GM12878 (cell line): ENCODE measurements at regions not wholly inside any gene's neighbourhood (a gene's known extent, or its start where the extent isn't known, plus 50 kb on each side); places are given as distances from the start of the nearest gene placed in this dataset.

Source experiments
- CEBPB ChIP-seq, 2 experiments: fragments of 150-350 bp in 1 of 2; IDR thresholded peaks; 2 replicates each; pipeline ENCODE4 v1.6.1; 2012 to 2014; ENCODE audit warnings: low read depth in 2 of 2, low read length in 2 of 2, borderline replicate concordance in 1 of 2, inconsistent platforms in 1 of 2
- CHD2 ChIP-seq: IDR thresholded peaks from 2 replicates; pipeline ENCODE4 v1.6.1; 2011; ENCODE audit warnings: low read depth, low read length, improper control_type of control experiment, borderline replicate concordance
- CREM ChIP-seq: IDR thresholded peaks from 2 replicates; pipeline ENCODE4 v1.6.1; 2014; ENCODE audit warnings: antibody characterized with exemption, low read depth
- CTCF ChIP-seq, 3 experiments: IDR thresholded peaks in 2 of 3; conservative IDR thresholded peaks in 1 of 3; 2 replicates each; pipeline ENCODE4 v1.5.1; 2011; ENCODE audit warnings: low read depth in 3 of 3, low read length in 3 of 3, mild to moderate bottlenecking in 3 of 3, control low read depth in 2 of 3, moderate library complexity in 2 of 3, inconsistent platforms in 1 of 3, mixed read lengths in 1 of 3; ENCODE audit not compliant: control insufficient read depth in 2 of 3, insufficient read depth in 1 of 3; ENCODE audit errors: extremely low read depth in 1 of 3
- ETV6 ChIP-seq, 2 experiments: fragments of 450-650 bp in 1 of 2; IDR thresholded peaks in 1 of 2; conservative IDR thresholded peaks in 1 of 2; 2 replicates each; pipeline ENCODE4 v1.6.1; 2014; ENCODE audit warnings: antibody characterized with exemption in 1 of 2, borderline replicate concordance in 1 of 2, low read depth in 1 of 2, mild to moderate bottlenecking in 1 of 2, moderate library complexity in 1 of 2
- NR2C2 ChIP-seq: IDR thresholded peaks from 2 replicates; pipeline ENCODE4 v1.6.1; 2011; ENCODE audit warnings: borderline replicate concordance, low read depth; ENCODE audit not compliant: control insufficient read depth, insufficient read length
- RFX5 ChIP-seq: IDR thresholded peaks from 2 replicates; pipeline ENCODE4 v1.6.1; 2011; ENCODE audit warnings: low read depth, low read length, improper control_type of control experiment
- YY1 ChIP-seq: IDR thresholded peaks from 2 replicates; pipeline ENCODE4 v1.6.1; 2011; ENCODE audit warnings: low read depth, mild to moderate bottlenecking, low read length
- ZNF217 ChIP-seq: fragments of 450-650 bp; IDR thresholded peaks from 2 replicates; pipeline ENCODE4 v1.6.1; 2017; ENCODE audit warnings: antibody characterized with exemption, mild to moderate bottlenecking
- TF ChIP-seq, protein P1 (sequence below): IDR thresholded peaks from 2 replicates; pipeline ENCODE4 v1.6.1; 2011; ENCODE audit warnings: borderline replicate concordance, low read depth, mild to moderate bottlenecking, moderate library complexity, low read length; ENCODE audit not compliant: insufficient read depth, poor library complexity, severe bottlenecking
- TF ChIP-seq, protein P2 (sequence below): IDR thresholded peaks from 2 replicates; pipeline ENCODE4 v1.6.1; 2011; ENCODE audit warnings: low read depth, low read length, improper control_type of control experiment, borderline replicate concordance
- TF ChIP-seq, protein P3 (sequence below): fragments of 450-650 bp; formaldehyde crosslinking; IDR thresholded peaks from 2 replicates; pipeline ENCODE4 v1.4.0; 2020; ENCODE audit warnings: mild to moderate bottlenecking, moderate library complexity
- TF ChIP-seq, protein P4 (sequence below): IDR thresholded peaks from 2 replicates; pipeline ENCODE4 v1.6.1; 2011; ENCODE audit warnings: mild to moderate bottlenecking, low read depth, low read length, moderate library complexity; ENCODE audit not compliant: insufficient replicate concordance
- TF ChIP-seq, protein P5 (sequence below): fragments of 450-650 bp; IDR thresholded peaks from 2 replicates; pipeline ENCODE4 v1.6.1; 2014; ENCODE audit warnings: mild to moderate bottlenecking

DNA sequence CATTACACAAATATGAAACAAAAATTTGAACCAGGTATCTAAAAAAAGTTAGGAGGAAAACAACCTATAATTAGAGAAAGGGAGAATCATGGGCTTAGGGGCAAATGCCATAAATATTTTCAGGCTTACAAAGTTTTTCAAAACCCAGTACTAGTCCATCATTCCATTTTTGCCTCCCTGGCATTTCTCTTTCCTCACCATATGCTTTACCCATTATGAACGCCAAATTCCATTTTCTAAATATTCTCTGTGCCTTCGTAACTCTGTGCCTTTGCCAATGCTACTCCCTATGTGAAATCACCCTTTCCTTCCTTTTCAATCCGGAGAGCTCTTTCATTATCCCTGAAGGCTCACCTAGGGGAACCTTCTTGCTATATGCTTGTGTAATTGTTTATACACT is 434.1 kb downstream of the ZSWIM6 start:
- no peak for TF ChIP-seq YY1
- TF ChIP-seq CEBPB (IDR thresholded peaks at IDR 0.05; ENCODE audit: borderline replicate concordance in 1 of 2, low read depth in 2 of 2, low read length in 2 of 2) = no peak
- no peak for TF ChIP-seq CTCF (IDR thresholded peaks at IDR 0.05 in 2 of 3, conservative IDR thresholded peaks at IDR 0.05 in 1 of 3; ENCODE audit: control insufficient read depth in 2 of 3, extremely low read depth in 1 of 3, insufficient read depth in 1 of 3, low read depth in 3 of 3, low read length in 3 of 3)
- TF ChIP-seq, protein P1, sequence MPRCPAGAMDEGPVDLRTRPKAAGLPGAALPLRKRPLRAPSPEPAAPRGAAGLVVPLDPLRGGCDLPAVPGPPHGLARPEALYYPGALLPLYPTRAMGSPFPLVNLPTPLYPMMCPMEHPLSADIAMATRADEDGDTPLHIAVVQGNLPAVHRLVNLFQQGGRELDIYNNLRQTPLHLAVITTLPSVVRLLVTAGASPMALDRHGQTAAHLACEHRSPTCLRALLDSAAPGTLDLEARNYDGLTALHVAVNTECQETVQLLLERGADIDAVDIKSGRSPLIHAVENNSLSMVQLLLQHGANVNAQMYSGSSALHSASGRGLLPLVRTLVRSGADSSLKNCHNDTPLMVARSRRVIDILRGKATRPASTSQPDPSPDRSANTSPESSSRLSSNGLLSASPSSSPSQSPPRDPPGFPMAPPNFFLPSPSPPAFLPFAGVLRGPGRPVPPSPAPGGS = no peak
- TF ChIP-seq, protein P2, sequence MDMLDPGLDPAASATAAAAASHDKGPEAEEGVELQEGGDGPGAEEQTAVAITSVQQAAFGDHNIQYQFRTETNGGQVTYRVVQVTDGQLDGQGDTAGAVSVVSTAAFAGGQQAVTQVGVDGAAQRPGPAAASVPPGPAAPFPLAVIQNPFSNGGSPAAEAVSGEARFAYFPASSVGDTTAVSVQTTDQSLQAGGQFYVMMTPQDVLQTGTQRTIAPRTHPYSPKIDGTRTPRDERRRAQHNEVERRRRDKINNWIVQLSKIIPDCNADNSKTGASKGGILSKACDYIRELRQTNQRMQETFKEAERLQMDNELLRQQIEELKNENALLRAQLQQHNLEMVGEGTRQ = no peak
- TF ChIP-seq, protein P3, sequence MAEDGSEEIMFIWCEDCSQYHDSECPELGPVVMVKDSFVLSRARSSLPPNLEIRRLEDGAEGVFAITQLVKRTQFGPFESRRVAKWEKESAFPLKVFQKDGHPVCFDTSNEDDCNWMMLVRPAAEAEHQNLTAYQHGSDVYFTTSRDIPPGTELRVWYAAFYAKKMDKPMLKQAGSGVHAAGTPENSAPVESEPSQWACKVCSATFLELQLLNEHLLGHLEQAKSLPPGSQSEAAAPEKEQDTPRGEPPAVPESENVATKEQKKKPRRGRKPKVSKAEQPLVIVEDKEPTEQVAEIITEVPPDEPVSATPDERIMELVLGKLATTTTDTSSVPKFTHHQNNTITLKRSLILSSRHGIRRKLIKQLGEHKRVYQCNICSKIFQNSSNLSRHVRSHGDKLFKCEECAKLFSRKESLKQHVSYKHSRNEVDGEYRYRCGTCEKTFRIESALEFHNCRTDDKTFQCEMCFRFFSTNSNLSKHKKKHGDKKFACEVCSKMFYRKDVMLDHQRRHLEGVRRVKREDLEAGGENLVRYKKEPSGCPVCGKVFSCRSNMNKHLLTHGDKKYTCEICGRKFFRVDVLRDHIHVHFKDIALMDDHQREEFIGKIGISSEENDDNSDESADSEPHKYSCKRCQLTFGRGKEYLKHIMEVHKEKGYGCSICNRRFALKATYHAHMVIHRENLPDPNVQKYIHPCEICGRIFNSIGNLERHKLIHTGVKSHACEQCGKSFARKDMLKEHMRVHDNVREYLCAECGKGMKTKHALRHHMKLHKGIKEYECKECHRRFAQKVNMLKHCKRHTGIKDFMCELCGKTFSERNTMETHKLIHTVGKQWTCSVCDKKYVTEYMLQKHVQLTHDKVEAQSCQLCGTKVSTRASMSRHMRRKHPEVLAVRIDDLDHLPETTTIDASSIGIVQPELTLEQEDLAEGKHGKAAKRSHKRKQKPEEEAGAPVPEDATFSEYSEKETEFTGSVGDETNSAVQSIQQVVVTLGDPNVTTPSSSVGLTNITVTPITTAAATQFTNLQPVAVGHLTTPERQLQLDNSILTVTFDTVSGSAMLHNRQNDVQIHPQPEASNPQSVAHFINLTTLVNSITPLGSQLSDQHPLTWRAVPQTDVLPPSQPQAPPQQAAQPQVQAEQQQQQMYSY (CRISPR knock-in tag) = no peak
- TF ChIP-seq NR2C2 = no peak
- TF ChIP-seq, protein P4, sequence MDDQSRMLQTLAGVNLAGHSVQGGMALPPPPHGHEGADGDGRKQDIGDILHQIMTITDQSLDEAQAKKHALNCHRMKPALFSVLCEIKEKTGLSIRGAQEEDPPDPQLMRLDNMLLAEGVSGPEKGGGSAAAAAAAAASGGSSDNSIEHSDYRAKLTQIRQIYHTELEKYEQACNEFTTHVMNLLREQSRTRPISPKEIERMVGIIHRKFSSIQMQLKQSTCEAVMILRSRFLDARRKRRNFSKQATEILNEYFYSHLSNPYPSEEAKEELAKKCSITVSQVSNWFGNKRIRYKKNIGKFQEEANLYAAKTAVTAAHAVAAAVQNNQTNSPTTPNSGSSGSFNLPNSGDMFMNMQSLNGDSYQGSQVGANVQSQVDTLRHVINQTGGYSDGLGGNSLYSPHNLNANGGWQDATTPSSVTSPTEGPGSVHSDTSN = no peak
- TF ChIP-seq CREM = no peak
- no peak for TF ChIP-seq ETV6 (conservative IDR thresholded peaks at IDR 0.05 in 1 of 2, IDR thresholded peaks at IDR 0.05 in 1 of 2; ENCODE audit: borderline replicate concordance in 1 of 2, low read depth in 1 of 2)
- TF ChIP-seq CHD2 = no peak
- TF ChIP-seq, protein P5, sequence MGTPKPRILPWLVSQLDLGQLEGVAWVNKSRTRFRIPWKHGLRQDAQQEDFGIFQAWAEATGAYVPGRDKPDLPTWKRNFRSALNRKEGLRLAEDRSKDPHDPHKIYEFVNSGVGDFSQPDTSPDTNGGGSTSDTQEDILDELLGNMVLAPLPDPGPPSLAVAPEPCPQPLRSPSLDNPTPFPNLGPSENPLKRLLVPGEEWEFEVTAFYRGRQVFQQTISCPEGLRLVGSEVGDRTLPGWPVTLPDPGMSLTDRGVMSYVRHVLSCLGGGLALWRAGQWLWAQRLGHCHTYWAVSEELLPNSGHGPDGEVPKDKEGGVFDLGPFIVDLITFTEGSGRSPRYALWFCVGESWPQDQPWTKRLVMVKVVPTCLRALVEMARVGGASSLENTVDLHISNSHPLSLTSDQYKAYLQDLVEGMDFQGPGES = no peak
- TF ChIP-seq ZNF217 = no peak
- no peak for TF ChIP-seq RFX5
